ENCODE measurements at regions not wholly inside any gene's neighbourhood (a gene's known extent, or its start where the extent isn't known, plus 50 kb on each side); places are given as distances from the start of the nearest gene placed in this dataset.

DNA sequence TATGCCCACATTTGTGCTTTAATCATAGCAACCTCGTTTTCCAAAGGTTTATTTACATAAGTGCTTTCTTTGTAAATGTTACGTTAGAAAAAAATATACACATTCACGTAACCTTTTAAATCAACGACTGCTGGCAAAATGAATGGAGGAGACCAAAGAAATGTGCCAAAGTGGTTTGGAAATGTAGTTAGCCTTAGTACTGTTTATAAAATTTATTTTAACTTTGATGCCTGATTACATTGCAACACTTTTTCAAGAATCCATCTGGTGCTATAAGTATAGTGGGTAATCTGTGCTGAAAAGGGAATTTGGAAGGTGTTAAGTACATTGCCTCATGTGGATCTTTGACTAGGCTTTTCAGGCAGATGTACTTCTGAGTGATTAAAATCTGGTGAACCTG lies 108.9 kb downstream of the IFI44 start:
- DNase-seq: no peak

DNA sequence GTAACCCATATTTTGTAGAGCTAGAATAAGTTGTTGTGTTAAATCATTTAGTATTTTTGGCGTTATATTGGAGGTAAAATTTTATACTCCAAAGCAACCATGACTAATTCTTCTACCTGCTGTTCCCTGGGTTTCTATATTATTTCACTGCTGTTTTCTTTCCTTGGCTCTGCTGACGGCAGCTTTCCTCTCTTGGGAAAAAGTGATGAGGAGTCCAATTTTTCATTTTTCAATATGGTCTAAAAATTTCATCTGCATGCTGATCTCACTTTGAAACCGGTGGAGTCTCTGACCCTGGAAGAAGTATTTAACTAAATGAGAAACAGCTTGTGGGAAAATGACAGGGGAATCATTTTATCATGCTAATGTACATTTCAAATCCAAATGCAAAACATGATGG lies 110.2 kb downstream of the IFI44 start:
- no peak for DNase-seq
- H3K27me3 ChIP-seq: no peaks in the 10 kb centered on the region
- H3K4me3 ChIP-seq: no peak overlapping the region
- H3K9me3 ChIP-seq (replicated peaks): no peaks in the 10 kb centered on the region
- H3K27ac ChIP-seq: no peak overlapping the region
- no peaks in the 10 kb centered on the region for H3K36me3 ChIP-seq
- no peaks in the 10 kb centered on the region for H3K4me1 ChIP-seq

More for the DNA sequence above, 108.9 kb downstream of the IFI44 start:
- Histone ChIP-seq H3K27me3 (no peaks in the 10 kb centered on the region), H3K27ac (no peak overlapping the region), H3K4me1 (no peaks in the 10 kb centered on the region), H3K4me3 (no peak overlapping the region), H3K36me3 (no peaks in the 10 kb centered on the region), H3K9me3 (replicated peaks) (no peaks in the 10 kb centered on the region)

DNA sequence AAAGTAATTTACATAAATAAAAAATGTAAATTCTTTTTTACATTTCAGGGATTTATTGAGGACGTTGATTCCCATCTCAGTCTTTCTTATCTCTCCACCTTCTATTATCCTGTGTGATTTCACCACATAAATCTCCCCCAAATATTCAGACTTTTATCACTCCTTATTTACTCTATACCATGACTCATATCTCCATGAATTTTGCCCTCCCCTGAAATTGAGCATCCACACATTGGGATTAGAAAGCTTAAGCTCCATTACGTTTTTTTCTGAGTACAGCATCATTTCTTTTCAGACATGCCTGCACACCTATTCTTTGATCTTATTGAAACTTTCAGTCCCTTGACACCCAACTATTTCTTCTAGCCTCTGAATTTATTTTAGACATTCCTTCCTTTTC lies 111.2 kb downstream of the IFI44 start:
- Histone ChIP-seq H3K27me3 (no peaks in the 10 kb centered on the region), H3K4me1 (no peaks in the 10 kb centered on the region), H3K36me3 (no peaks in the 10 kb centered on the region), H3K9me3 (replicated peaks) (0 out of 2 replicates have a peak, but pooled peaks cover 2% of the 10 kb centered on the region), H3K4me3 (no peak overlapping the region), H3K27ac (no peak overlapping the region)
- DNase-seq: no peak

DNA sequence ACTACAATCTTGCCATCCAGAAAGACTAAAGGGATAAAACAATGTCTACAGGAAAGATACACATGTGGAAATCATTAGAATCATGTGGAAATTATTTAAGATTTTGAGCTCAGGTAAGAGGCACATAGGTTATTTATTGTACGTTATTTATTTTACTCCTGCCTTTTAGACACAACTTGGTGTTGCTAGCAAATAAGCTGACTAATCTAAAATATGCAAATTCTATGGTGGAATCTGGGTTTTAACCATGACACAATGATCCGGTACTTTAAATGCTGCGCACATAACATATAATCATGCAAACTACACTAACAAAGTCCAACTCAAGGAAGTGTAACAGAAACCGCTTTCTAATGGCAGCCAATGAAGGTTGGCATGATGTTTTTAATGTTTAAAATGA lies 112.5 kb downstream of the IFI44 start:
- Histone ChIP-seq H3K4me1 (no peaks in the 10 kb centered on the region), H3K4me3 (no peak overlapping the region)

DNA sequence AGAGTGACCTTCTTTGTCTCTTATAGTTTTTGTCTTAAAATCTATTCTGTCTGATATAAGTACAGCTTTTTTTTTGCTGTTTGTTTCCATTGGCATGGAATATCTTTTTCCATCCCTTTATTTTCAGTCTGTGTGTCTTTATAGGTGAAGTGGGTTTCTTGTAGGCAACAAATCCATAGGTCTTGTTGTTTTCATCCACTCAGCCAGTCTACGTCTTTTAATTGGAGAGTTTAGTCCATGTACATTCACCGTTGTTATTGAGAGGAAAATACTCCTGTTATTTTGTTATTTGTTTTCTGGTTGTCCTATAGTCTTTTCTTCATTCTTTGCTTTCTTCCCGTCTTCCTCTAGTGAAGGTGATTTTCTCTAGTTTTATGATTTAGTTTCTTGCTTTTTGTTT lies 115.9 kb downstream of the IFI44 start:
- H3K27me3 ChIP-seq: no peaks in the 10 kb centered on the region
- H3K27ac ChIP-seq: no peak overlapping the region
- no peak overlapping the region for H3K4me3 ChIP-seq
- H3K36me3 ChIP-seq: no peaks in the 10 kb centered on the region
- H3K9me3 ChIP-seq (replicated peaks): 0 out of 2 replicates have a peak, but pooled peaks cover 2% of the 10 kb centered on the region
- H3K4me1 ChIP-seq: no peaks in the 10 kb centered on the region
- no peak for DNase-seq

More for the DNA sequence above, 112.5 kb downstream of the IFI44 start:
- Histone ChIP-seq H3K27me3 (no peaks in the 10 kb centered on the region), H3K27ac (no peak overlapping the region), H3K36me3 (no peaks in the 10 kb centered on the region), H3K9me3 (replicated peaks) (0 out of 2 replicates have a peak, but pooled peaks cover 2% of the 10 kb centered on the region)
- no peak for DNase-seq

DNA sequence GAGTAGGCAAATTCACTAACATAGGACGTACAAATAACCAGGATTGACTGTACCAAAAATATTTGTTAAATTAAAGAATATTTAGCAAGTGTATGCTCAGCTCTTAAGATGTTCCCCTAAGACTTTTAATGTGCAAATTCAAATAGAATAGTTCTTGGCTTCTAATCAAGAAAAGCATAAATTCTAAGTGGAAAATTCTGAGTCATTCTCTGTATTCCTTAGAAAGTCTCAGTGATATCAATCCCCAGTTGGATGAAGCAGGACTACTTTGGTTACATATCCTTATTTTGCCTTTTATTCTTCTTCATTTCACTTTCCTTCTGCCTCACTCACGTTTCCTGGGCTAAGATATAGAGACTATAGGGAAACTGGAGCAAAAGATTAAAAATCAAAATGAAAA lies 130.2 kb downstream of the IFI44 start:
- H3K36me3 ChIP-seq: no peaks in the 10 kb centered on the region
- H3K4me3 ChIP-seq: no peak overlapping the region
- H3K27ac ChIP-seq: no peak overlapping the region
- H3K9me3 ChIP-seq (replicated peaks): no peaks in the 10 kb centered on the region
- H3K4me1 ChIP-seq: no peaks in the 10 kb centered on the region
- no peak for DNase-seq
- H3K27me3 ChIP-seq: no peaks in the 10 kb centered on the region

DNA sequence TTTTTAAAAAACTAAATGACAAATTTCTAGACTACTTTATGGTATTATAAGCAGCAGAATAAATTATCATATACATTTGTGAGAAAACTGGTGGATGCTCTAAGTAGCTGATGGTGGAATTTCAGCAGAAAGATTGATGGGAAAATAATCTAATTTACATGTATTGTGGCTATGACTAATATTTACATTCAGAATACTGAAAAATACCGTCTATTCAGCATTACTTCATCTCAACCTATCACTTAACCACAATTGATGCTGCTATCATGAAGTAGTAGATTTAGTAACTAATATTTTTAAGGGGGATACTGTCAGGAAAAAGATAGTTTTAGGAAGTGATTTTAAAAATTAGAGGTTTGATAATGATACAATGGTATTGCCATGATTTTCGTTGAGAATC lies 137.9 kb downstream of the IFI44 start:
- Histone ChIP-seq H3K27me3 (no peaks in the 10 kb centered on the region), H3K9me3 (replicated peaks) (no peaks in the 10 kb centered on the region), H3K4me3 (no peak overlapping the region), H3K27ac (no peak overlapping the region), H3K4me1 (no peaks in the 10 kb centered on the region), H3K36me3 (no peaks in the 10 kb centered on the region)
- no peak for DNase-seq

DNA sequence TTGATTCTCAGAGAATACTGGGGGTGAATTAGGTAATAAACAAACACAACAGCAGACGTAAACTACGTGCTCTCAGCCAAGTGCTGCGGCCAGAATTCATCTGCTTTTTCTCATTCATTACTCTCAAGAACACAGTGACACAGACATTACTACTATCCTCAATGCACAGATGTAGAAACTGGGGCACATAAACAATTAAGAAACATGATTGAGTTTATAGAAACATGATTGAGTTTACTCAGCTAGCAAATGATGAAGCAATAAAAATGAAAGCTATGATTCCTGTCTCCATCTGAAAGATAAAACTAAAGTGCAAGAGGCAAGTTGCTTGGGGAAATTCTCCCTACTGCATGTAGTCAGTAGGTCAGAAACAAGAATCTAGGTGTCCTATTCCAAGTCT lies 140.5 kb downstream of the IFI44 start:
- Histone ChIP-seq H3K9me3 (replicated peaks) (no peaks in the 10 kb centered on the region), H3K36me3 (no peaks in the 10 kb centered on the region), H3K4me1 (no peaks in the 10 kb centered on the region), H3K27me3 (no peaks in the 10 kb centered on the region), H3K4me3 (no peak overlapping the region), H3K27ac (no peak overlapping the region)
- DNase-seq: no peak

DNA sequence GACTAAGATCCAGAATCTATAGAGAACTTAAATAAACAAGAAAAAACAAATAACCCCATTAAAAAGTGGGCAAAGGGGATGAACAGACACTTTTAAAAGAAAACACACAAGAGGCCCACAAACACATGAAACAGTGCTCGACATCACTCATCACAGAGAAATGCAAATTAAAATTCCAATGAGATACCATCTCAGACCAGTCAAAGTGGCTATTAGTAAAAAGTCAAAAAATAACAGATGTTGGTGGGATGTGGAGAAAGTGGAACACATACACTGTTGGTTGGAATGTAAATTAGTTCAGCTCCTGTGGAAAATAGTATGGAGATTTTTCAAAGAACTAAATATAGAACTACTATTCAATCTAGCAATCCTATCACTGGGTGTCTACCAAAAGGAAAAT lies 143.1 kb downstream of the IFI44 start:
- no peak for DNase-seq
- Histone ChIP-seq H3K27me3 (no peaks in the 10 kb centered on the region), H3K4me3 (no peak overlapping the region), H3K4me1 (no peaks in the 10 kb centered on the region), H3K9me3 (replicated peaks) (no peaks in the 10 kb centered on the region), H3K36me3 (no peaks in the 10 kb centered on the region), H3K27ac (no peak overlapping the region)

DNA sequence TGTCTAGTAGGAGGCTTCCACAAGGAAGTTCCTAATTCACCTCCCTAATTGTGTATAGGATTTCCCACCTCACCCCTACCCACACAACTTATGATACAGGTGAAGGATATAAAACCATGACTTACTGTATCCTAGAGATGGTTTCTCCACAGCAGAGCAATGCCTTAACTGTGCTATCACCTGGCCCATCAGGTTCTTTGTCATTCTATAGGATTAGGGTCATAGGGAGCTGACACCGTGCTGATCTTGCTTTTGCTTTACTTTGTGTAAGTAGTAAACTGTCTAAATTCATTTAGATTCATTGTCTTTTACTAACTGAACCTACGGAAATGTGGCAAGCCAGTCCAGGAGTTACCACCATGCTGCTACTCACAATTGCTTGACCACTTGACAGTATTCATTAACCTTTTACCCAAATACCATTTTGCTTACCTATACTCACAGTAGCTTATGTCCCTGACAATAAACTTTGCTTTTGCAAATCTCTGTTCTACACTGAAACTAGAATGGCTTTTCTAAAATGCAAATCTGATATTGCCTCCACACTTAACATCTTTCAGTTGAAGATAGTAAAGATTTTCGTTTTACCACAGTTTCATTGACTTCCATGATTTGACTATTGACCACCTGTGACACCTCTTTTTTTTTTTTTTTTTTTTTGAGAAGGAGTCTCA lies 147.6 kb downstream of the IFI44 start:
- no peak for DNase-seq
- Histone ChIP-seq H3K27me3 (no peaks in the 10 kb centered on the region), H3K4me3 (no peak overlapping the region), H3K9me3 (replicated peaks) (no peaks in the 10 kb centered on the region), H3K27ac (no peak overlapping the region), H3K4me1 (no peaks in the 10 kb centered on the region), H3K36me3 (no peaks in the 10 kb centered on the region)

DNA sequence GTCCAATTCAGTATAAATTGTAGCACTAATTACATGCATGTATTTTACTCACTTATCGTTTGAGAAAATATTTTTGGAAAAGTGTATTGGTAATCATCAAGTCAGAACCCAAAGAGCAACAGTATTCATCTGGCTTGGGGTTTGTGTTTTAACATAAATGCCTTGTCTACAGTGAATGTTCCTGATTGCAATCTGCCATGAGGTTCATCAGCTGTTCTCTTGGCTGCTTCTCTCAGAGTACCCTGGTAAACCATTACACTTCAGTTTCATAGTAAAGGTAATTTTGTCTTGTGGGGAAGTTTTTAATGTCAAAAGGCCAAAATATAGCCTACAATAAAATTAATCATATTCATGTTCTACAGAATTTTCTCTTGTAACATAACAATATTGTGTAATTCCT lies 150.3 kb downstream of the IFI44 start:
- Histone ChIP-seq H3K36me3 (no peaks in the 10 kb centered on the region), H3K4me1 (no peaks in the 10 kb centered on the region), H3K27ac (no peak overlapping the region), H3K9me3 (replicated peaks) (no peaks in the 10 kb centered on the region), H3K4me3 (no peak overlapping the region), H3K27me3 (no peaks in the 10 kb centered on the region)
- DNase-seq: peak in 1 of 2 experiments; percentile 2

DNA sequence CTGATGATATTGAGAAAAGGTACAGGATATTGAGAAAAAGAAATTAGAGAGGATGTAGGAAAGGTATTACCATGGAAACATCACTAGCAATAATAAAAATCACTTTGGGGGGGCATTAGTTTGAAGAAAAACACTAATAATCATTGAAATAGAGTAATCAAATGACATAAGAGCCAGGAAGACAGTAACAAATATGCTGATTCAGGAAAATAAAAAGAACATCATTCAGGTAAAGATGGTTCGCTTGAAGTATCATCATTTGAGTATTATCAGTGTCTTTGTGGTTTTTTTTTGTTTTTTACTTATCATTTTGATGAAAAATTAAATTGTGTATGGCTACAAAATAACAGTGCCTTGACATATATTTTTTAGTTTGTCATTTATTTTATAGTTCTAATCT lies 164.5 kb downstream of the IFI44 start:
- no peaks in the 10 kb centered on the region for H3K27me3 ChIP-seq
- H3K9me3 ChIP-seq (replicated peaks): no peaks in the 10 kb centered on the region
- H3K36me3 ChIP-seq: no peaks in the 10 kb centered on the region
- DNase-seq: no peak
- H3K4me1 ChIP-seq: no peaks in the 10 kb centered on the region
- H3K27ac ChIP-seq: no peak overlapping the region
- H3K4me3 ChIP-seq: no peak overlapping the region

DNA sequence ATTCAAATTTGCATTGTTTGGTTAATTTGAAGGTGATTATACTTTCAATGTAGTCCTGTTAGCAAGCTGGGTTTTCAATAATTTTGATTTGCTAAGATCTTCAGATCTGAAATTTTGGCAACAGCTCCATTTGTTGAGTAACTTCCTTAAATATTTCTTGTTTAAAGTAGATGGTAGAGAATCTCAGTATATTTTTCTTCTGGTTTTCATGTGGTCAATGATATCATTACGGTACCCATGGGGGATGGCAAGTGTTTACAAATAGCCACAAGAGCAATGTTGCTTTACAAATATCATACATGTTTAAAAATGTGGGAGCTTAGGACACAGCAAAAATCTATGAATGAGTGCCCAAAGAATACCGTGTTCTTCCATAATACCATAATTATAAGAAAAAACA lies 175.9 kb downstream of the IFI44 start:
- no peak for DNase-seq
- Histone ChIP-seq H3K4me1 (no peaks in the 10 kb centered on the region), H3K27me3 (no peaks in the 10 kb centered on the region), H3K36me3 (no peaks in the 10 kb centered on the region), H3K27ac (no peak overlapping the region), H3K4me3 (no peak overlapping the region), H3K9me3 (replicated peaks) (no peaks in the 10 kb centered on the region)

DNA sequence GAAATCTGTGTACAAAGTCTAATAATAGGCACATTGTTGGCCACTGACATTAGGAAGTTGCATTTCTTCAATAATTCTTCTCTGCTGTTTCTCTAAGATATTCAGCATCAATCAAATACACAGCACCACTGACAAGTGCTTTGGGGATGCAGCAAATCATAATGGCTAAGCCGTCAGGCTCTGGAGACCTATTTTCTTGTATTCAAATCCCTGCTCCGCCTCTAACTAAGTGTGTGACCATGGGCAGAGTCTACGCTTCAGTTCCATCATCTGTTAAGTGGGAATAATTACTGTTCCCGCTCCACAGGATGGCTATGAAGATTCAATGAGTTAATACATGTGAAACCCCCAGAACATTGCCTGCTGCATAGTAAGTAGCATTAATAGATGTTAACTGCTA lies 176.9 kb downstream of the ADGRL4 start:
- no peaks in the 10 kb centered on the region for H3K36me3 ChIP-seq
- peaks cover 32% of the 10 kb centered on the region for H3K4me1 ChIP-seq
- no peak overlapping the region for H3K4me3 ChIP-seq
- no peaks in the 10 kb centered on the region for H3K9me3 ChIP-seq (replicated peaks)
- no peaks in the 10 kb centered on the region for H3K27me3 ChIP-seq
- no peak for DNase-seq
- no peak overlapping the region for H3K27ac ChIP-seq

DNA sequence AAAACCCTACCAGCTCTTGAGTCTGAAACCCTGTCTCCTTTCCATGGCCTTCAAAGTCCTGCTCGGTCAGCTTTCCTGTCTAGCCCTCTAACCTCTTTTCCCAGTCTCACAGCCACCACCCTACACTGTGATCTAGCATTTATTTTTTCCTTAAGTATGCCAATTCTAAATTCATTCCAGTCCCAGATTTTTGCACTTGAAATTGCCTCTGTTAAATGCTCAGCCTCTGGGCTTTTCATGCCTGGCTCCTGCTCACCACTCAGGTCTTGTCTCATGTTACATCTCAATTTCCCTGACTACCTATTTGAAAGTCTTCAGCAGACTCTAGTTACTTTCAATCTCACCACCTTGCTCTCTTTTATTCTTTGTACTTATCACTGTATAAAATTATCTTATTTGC lies 176.2 kb downstream of the ADGRL4 start:
- H3K27me3 ChIP-seq: no peaks in the 10 kb centered on the region
- no peaks in the 10 kb centered on the region for H3K36me3 ChIP-seq
- no peak overlapping the region for H3K27ac ChIP-seq
- H3K4me1 ChIP-seq: peaks cover 32% of the 10 kb centered on the region
- H3K9me3 ChIP-seq (replicated peaks): no peaks in the 10 kb centered on the region
- no peak overlapping the region for H3K4me3 ChIP-seq
- DNase-seq: no peak

DNA sequence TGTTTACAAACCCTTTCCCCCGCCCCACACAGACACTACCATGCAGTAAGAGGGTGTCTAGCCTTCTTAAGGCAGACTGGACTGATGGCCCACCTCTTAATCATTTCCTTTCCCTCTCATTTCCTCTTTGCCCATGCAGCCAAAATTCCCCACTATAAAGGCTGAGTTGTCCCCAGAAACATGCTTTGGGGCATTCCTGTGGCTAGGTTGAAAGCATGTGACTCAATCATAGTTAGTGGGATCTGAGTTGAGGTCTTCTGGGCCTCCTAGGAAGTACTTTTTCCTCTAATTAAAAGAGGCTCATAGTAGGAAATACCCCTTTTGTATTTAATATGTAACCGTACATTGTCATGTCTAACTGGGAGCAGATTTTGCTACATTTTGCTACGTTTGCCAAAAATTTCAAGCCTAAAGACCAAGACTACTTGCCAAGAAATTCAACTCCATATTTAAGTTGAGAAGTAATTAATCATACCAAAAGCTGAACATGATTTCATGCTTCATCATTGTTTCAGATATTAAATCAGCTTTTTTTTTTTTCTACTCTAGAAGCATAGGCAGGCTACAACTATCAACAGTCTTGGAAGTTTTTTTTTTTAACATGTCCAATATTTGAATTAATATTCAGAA lies 174.7 kb downstream of the ADGRL4 start:
- Histone ChIP-seq H3K36me3 (no peaks in the 10 kb centered on the region), H3K9me3 (replicated peaks) (no peaks in the 10 kb centered on the region), H3K27ac (peak overlapping the region; percentile 31), H3K4me3 (no peak overlapping the region), H3K27me3 (no peaks in the 10 kb centered on the region), H3K4me1 (peaks cover 32% of the 10 kb centered on the region)
- peak; percentile 54 to 66 for DNase-seq
